D721Med (cell line): ENCODE measurements at regions not wholly inside any gene's neighbourhood (a gene's known extent, or its start where the extent isn't known, plus 50 kb on each side); places are given as distances from the start of the nearest gene placed in this dataset.

Experiments
- DNase-seq: peaks from one replicate; pipeline ENCODE4 v3.0.0; 2011; ENCODE audit warnings: low spot score; ENCODE audit not compliant: insufficient read length
- FAIRE-seq: peaks from 2 replicates; lab custom pipeline; 2011; peaks lifted over from hg19 to GRCh38; lab: Jason Lieb, UNC
- TF ChIP-seq, protein P1 (sequence below): IDR thresholded peaks from 2 replicates; pipeline ENCODE4 v1.5.1; 2012; ENCODE audit warnings: mild to moderate bottlenecking, control low read depth; ENCODE audit not compliant: insufficient read depth; ENCODE audit errors: missing control alignments

DNA sequence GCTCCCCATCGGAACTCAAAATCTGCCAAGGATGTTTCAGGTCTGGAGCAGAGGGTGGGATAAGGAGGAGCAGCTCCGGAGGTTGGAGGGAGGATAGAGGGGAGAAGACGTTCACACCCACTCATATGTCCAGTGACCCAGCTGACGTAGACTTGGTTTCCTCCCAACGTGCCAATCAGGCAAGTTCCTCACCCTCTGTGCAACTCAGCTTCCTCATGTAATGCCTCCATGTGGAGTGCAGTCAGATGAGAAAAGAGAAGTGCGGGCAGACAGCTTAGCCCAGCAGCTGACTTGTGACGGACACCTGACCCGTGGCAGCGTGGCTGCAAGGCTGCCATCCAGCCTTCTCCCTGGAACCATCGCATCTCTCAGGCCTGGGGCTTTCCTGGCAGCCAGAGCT, 86.8 kb downstream of the NPTX2 start:
- DNase-seq (no peak), FAIRE-seq (no peak)
- TF ChIP-seq, protein P1, sequence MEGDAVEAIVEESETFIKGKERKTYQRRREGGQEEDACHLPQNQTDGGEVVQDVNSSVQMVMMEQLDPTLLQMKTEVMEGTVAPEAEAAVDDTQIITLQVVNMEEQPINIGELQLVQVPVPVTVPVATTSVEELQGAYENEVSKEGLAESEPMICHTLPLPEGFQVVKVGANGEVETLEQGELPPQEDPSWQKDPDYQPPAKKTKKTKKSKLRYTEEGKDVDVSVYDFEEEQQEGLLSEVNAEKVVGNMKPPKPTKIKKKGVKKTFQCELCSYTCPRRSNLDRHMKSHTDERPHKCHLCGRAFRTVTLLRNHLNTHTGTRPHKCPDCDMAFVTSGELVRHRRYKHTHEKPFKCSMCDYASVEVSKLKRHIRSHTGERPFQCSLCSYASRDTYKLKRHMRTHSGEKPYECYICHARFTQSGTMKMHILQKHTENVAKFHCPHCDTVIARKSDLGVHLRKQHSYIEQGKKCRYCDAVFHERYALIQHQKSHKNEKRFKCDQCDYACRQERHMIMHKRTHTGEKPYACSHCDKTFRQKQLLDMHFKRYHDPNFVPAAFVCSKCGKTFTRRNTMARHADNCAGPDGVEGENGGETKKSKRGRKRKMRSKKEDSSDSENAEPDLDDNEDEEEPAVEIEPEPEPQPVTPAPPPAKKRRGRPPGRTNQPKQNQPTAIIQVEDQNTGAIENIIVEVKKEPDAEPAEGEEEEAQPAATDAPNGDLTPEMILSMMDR: no peak

DNA sequence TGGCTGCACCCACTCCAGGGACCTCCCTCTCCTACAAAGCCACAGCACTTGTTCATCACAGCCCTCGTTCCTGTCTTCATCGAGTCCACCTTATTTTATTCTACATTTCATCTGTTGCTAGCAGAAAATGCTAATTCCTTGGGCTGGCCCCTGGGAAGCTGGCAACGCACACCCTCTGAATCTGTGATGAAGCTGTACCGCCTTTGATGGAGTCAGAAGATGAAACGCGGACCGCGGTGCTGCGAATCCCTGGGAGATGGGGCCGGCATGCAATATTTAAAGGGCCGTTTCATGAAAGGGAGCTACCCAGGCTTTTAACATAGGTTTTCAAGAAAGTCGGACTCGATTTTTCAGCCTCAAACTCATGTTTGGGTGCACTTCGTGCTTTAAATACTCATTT, 88.5 kb downstream of the NPTX2 start:
- FAIRE-seq (no peak), DNase-seq (no peak)
- TF ChIP-seq, protein P1: no peak

DNA sequence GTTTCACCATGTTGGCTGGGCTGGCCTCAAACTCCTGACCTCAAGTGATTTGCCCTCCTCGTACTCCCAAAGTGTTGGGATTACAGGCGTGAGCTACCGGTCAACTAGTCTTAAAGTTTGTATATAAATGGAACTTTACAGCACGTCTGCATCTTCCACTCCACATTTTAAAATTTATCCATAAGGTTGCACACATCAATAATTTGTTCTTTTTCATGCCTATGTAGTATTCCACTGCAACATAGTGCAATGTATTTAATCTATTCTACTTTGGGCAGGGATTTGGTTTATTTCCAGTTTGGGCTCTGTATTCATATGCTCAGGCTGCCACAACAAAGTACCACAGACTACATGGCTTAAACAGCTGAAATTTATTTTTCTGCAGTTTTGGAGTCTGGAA, 90.0 kb downstream of the NPTX2 start:
- FAIRE-seq (no peak), DNase-seq (no peak)
- TF ChIP-seq, protein P1: no peak

DNA sequence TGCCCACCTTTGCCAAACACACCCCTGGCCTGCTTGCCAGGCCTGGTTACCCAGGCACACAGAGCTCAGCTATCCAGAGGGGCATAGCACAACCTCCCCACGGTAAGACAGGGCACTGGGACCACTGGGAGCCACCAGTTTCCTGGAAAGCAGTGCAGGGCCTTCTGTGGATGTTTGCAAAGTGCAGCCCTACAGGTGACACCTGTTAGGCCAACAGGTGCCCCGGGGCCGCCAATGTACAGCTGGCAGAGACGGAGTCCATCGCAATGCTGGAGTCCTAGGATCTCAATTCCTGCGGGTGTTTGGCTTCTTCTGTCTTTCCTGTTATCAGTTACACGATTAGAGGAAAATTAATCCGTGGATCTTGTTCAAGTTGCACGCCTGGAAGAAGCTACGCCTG, 94.9 kb downstream of the NPTX2 start:
- TF ChIP-seq, protein P1: no peak

DNA sequence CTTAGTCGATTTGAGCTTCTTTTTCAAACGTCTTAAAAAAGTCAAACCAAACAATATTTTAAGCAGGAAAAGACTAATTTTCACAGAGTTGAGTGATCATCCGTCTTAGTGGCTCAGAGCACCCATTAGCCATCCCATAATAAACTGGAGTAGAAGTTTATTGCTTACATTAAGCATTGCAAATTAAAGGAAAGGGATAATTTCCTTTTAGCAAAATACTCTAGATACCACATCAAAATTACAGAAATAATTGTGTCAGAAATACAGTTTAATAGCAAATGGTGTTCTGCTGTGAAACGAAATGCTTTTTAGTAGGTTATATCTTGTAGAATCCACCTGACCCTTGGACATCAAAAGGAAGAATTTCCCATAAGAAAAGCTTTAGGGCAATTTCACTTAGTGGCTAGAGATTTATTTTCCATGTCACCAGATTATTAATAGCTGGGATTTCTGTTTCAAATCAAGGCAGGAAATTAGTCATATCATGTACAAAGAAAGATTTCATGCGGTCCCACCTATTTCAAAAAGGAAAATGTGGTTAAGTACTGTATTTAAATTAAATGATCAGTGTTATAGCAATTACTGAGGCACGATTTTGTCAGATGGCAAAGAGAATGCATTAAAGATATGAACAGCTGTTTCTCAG, 96.2 kb downstream of the NPTX2 start:
- FAIRE-seq (no peak), DNase-seq (no peak)
- TF ChIP-seq, protein P1: no peak

More for the DNA sequence above, 94.9 kb downstream of the NPTX2 start:
- DNase-seq (no peak), FAIRE-seq (no peak)

DNA sequence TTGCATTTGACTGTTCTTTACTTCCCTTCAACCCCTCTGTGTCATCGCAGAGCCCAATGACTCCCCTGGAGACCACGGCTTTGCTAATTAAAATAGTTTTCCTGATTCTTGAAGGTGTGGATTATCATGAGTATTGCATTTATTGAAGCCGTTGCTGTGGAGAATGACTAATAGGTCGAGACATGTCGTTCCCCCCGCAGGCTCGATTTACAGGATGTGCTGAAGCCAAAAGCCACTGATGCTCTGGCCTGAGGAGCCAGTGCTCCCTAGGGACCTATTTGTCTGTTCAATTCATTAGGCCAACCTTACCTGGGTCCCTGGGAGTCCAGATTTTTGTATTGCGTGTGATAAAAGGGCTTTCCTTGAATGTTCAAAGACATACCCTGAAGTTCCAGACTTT, 102.3 kb downstream of the NPTX2 start:
- no peak for FAIRE-seq
- no peak for DNase-seq
- TF ChIP-seq, protein P1: no peak

DNA sequence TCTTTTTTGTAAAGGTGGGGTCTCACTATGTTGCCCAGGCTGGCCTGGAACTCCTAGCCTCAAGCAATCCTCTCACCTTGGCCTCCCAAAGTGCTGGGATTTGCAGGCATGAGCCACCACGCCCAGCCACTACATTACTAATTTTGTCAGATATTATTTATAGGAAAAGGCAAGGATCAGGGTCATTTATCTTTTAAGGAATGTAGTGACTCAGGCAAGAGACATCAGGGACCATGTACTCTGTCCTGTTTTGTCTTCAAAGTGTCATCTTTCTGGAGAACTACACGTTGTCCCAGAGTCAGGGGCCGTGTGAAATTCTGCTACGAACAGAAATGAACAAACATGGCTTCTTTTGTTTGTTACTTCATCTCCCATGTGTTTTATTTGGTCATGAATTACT, 105.3 kb downstream of the NPTX2 start:
- DNase-seq: no peak
- no peak for FAIRE-seq

More for the DNA sequence above, 105.3 kb downstream of the NPTX2 start:
- TF ChIP-seq, protein P1: no peak
